ENCODE measurements at regions not wholly inside any gene's neighbourhood (a gene's known extent, or its start where the extent isn't known, plus 50 kb on each side); places are given as distances from the start of the nearest gene placed in this dataset.
A peak's percentile ranks its signal among the peaks of the same experiment; 100 is the strongest.

- no peak overlapping the region for H3K4me3 ChIP-seq (ENCODE audit: low read length)
- H3K27me3 ChIP-seq (ENCODE audit: insufficient read depth, low read length): no peaks in the 10 kb centered on the region
- no peak overlapping the region for H2AFZ ChIP-seq (ENCODE audit: low read depth, low read length)
- H3K9me3 ChIP-seq (ENCODE audit: low read length): no peaks in the 10 kb centered on the region
- H3K36me3 ChIP-seq (ENCODE audit: insufficient read depth, low read length): no peaks in the 10 kb centered on the region
- no peaks in the 10 kb centered on the region for H3K4me1 ChIP-seq (ENCODE audit: insufficient read depth, low read length)
Measured at GRCh38 chr6:66858196-66858595, 1151.2 kb upstream of the EYS start.

DNA sequence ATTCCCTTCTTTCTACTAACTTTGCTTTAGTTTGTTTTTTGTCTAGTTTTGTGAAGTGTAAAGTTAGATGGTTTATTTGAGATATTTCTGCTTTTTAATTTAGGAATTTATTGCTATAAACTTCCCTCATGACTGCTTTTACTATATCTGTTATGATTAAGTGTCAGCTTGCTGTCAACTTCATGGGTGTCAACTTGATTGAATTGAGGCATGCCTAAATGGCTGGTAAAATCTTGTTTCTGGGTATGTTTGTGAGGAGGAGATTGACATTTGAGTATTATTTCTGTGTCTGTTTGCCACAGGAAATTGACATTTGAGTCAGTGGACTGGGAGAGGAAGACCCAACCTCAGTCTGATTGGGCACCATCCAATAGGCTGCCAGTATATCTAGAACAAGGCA lies 1147.0 kb upstream of the EYS start:
- H3K36me3 ChIP-seq (ENCODE audit: insufficient read depth, low read length): no peaks in the 10 kb centered on the region
- no peaks in the 10 kb centered on the region for H3K9me3 ChIP-seq (ENCODE audit: low read length)
- no peak overlapping the region for H3K4me3 ChIP-seq (ENCODE audit: low read length)
- H3K27me3 ChIP-seq (ENCODE audit: insufficient read depth, low read length): no peaks in the 10 kb centered on the region
- peaks cover 6% of the 10 kb centered on the region for H3K4me1 ChIP-seq (ENCODE audit: insufficient read depth, low read length)
- no peak overlapping the region for H2AFZ ChIP-seq (ENCODE audit: low read depth, low read length)

DNA sequence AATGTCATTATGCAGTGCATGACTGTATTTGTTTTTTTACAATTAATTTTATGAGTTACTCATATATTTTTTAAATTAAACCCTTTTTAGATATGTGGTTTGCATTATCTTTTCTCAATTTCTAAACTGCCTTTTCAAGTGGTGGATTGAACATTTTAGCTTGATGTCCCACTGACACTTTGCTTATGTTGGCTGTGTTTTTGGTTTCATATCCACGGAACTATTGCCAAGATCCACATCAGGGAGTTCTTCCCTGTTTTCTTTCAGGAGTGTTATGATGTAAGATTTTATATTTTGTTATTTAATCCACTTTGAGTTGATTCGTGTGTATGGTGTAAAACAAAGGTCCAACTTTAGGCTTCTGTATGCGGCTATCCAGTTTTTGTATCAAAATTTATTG lies 1144.9 kb upstream of the EYS start:
- no peaks in the 10 kb centered on the region for H3K36me3 ChIP-seq (ENCODE audit: insufficient read depth, low read length)
- H3K9me3 ChIP-seq (ENCODE audit: low read length): no peaks in the 10 kb centered on the region
- no peak overlapping the region for H3K4me3 ChIP-seq (ENCODE audit: low read length)

GRCh38 chr6:66849843-66850242 lies 1142.8 kb upstream of the EYS start:
- Histone ChIP-seq H3K27me3 (ENCODE audit: insufficient read depth, low read length) (no peaks in the 10 kb centered on the region), H3K4me1 (ENCODE audit: insufficient read depth, low read length) (peaks cover 6% of the 10 kb centered on the region), H2AFZ (ENCODE audit: low read depth, low read length) (no peak overlapping the region), H3K36me3 (ENCODE audit: insufficient read depth, low read length) (no peaks in the 10 kb centered on the region), H3K4me3 (ENCODE audit: low read length) (no peak overlapping the region), H3K9me3 (ENCODE audit: low read length) (no peaks in the 10 kb centered on the region)

More for the DNA sequence above, 1144.9 kb upstream of the EYS start:
- Histone ChIP-seq H2AFZ (ENCODE audit: low read depth, low read length) (no peak overlapping the region), H3K27me3 (ENCODE audit: insufficient read depth, low read length) (no peaks in the 10 kb centered on the region), H3K4me1 (ENCODE audit: insufficient read depth, low read length) (peaks cover 6% of the 10 kb centered on the region)

GRCh38 chr6:66848244-66848953 lies 1141.4 kb upstream of the EYS start:
- Histone ChIP-seq H2AFZ (ENCODE audit: low read depth, low read length) (no peak overlapping the region), H3K36me3 (ENCODE audit: insufficient read depth, low read length) (no peaks in the 10 kb centered on the region), H3K9me3 (ENCODE audit: low read length) (no peaks in the 10 kb centered on the region), H3K4me1 (ENCODE audit: insufficient read depth, low read length) (peaks cover 6% of the 10 kb centered on the region), H3K27me3 (ENCODE audit: insufficient read depth, low read length) (no peaks in the 10 kb centered on the region), H3K4me3 (ENCODE audit: low read length) (no peak overlapping the region)

DNA sequence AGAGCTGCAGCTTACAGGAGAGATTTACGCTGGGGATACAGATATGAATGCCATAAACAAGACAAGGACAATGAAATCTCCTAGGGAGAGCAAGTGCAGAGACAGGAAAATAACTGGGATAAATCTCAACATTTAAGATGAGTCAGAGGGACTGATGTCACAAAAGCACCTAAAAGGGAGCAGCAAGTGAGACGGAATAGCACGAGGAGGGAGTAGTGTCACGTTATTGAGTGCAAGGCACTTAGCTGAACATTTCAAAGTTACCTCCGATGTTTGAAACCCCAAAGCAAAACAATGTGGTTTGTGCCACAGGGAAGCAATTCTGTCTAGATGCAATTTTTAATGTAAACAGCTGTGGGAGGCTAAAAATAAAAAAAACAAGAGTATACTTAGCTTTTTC lies 1131.7 kb upstream of the EYS start:
- Histone ChIP-seq H3K4me1 (ENCODE audit: insufficient read depth, low read length) (no peaks in the 10 kb centered on the region), H2AFZ (ENCODE audit: low read depth, low read length) (no peak overlapping the region), H3K9me3 (ENCODE audit: low read length) (no peaks in the 10 kb centered on the region), H3K27me3 (ENCODE audit: insufficient read depth, low read length) (no peaks in the 10 kb centered on the region), H3K36me3 (ENCODE audit: insufficient read depth, low read length) (no peaks in the 10 kb centered on the region), H3K4me3 (ENCODE audit: low read length) (no peak overlapping the region)

DNA sequence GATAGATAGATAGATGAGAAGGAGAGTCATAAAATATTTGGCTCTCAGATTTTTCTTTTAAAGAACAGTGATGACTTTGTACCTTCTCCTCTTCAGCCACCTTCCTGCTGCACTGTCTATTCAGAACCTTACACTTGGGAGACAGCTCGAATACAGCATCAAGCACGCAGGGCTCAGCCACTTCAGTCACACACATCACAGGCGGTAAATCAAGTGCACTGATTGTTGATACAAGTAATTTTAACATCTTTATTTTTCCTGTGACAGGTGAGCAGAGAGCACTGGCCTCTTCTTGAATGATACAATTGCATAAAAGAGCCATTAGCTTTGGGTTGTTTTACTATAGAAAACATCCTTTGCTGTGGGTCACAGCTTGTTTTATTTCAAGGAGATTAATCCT lies 1118.5 kb upstream of the EYS start:
- Histone ChIP-seq H3K4me1 (ENCODE audit: insufficient read depth, low read length) (no peaks in the 10 kb centered on the region), H3K9me3 (ENCODE audit: low read length) (no peaks in the 10 kb centered on the region), H3K27me3 (ENCODE audit: insufficient read depth, low read length) (no peaks in the 10 kb centered on the region), H3K4me3 (ENCODE audit: low read length) (no peak overlapping the region), H2AFZ (ENCODE audit: low read depth, low read length) (no peak overlapping the region), H3K36me3 (ENCODE audit: insufficient read depth, low read length) (no peaks in the 10 kb centered on the region)

DNA sequence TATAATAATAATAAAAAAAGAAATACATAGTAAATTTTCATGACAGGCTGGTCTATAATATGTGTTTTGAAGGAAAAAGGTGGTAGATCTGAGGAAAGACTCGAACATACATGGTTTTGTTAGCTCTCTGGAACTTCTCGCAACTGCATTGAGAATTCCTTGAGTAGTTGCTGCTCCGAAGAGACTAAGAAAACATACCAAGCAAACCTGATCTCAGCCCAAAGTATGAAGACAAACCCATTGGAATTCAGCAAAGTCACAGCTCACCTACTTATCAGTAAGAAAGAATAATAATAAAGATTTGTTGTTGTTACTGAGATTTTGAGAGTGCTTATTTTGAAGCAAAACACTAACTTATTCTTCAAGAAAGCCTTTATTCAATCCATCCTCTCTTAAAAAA lies 1107.1 kb upstream of the EYS start:
- H3K27me3 ChIP-seq (ENCODE audit: insufficient read depth, low read length): no peaks in the 10 kb centered on the region
- no peaks in the 10 kb centered on the region for H3K4me1 ChIP-seq (ENCODE audit: insufficient read depth, low read length)
- no peaks in the 10 kb centered on the region for H3K36me3 ChIP-seq (ENCODE audit: insufficient read depth, low read length)
- H2AFZ ChIP-seq (ENCODE audit: low read depth, low read length): no peak overlapping the region
- no peaks in the 10 kb centered on the region for H3K9me3 ChIP-seq (ENCODE audit: low read length)
- H3K4me3 ChIP-seq (ENCODE audit: low read length): no peak overlapping the region

DNA sequence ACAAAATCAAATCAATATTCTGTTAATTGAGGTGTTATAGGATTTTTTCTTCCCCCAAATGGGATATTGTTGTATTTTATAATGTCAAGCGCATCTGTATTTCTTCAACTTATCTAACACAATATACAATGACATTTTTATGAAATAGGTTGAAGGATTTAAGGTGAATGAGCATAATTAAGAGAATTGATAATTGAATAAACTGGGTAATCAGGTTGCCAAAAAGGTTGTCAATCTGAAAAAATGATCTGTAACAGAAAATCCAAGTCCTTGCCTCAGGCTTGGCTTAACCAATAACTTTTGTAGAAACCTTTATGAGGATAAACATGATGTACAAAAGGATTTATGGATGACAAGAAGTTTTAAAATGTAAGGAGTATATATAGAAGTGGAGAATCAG lies 1101.7 kb upstream of the EYS start:
- Histone ChIP-seq H3K4me1 (ENCODE audit: insufficient read depth, low read length) (no peaks in the 10 kb centered on the region), H2AFZ (ENCODE audit: low read depth, low read length) (no peak overlapping the region), H3K9me3 (ENCODE audit: low read length) (no peaks in the 10 kb centered on the region), H3K36me3 (ENCODE audit: insufficient read depth, low read length) (no peaks in the 10 kb centered on the region), H3K27me3 (ENCODE audit: insufficient read depth, low read length) (no peaks in the 10 kb centered on the region), H3K4me3 (ENCODE audit: low read length) (no peak overlapping the region)

- no peaks in the 10 kb centered on the region for H3K36me3 ChIP-seq (ENCODE audit: insufficient read depth, low read length)
- H3K4me1 ChIP-seq (ENCODE audit: insufficient read depth, low read length): no peaks in the 10 kb centered on the region
- no peak overlapping the region for H2AFZ ChIP-seq (ENCODE audit: low read depth, low read length)
- H3K27me3 ChIP-seq (ENCODE audit: insufficient read depth, low read length): no peaks in the 10 kb centered on the region
- no peak overlapping the region for H3K4me3 ChIP-seq (ENCODE audit: low read length)
- no peaks in the 10 kb centered on the region for H3K9me3 ChIP-seq (ENCODE audit: low read length)
Measured at GRCh38 chr6:66796987-66797386, 1090.0 kb upstream of the EYS start.

DNA sequence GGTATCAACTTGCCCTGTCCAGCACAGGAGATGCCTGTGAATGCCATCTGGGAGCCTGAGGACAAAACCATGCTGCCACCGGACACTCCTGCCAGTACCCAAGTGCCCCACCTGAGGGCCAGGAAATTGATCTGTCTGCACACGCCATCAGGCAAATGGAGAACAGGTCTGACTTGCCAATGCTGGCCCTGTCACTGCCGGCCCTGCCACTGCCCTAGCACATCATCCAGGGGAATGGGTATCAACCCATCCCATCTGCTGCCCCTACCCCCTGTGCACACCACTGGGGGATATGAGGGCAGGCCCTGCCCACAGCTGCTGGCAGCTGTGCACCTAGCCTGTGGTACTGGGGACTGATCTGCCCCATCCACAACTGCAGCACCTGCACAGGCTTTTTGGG lies 1081.6 kb upstream of the EYS start:
- no peak overlapping the region for H3K4me3 ChIP-seq (ENCODE audit: low read length)
- no peaks in the 10 kb centered on the region for H3K4me1 ChIP-seq (ENCODE audit: insufficient read depth, low read length)
- no peaks in the 10 kb centered on the region for H3K27me3 ChIP-seq (ENCODE audit: insufficient read depth, low read length)
- no peaks in the 10 kb centered on the region for H3K9me3 ChIP-seq (ENCODE audit: low read length)
- H3K36me3 ChIP-seq (ENCODE audit: insufficient read depth, low read length): no peaks in the 10 kb centered on the region
- H2AFZ ChIP-seq (ENCODE audit: low read depth, low read length): no peak overlapping the region

DNA sequence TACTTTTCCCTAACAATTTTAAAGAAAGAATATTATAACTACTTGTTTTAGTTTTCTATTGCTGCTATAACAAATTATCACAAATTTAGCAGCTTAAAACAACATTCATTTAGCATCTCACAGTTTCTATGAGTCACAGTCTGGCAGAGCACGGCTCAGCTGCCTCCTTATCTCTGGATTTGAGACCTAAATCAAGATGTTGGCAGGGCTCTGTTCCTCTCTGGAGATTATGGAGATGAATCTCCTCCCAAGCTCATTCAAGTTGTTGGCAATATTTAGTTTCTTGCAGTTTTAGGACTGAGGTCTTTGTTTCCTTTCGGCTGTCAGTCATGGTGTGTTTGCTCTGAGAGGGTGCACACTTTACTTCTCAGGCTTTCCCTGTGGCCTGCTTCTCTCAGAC lies 1065.8 kb upstream of the EYS start:
- Histone ChIP-seq H3K4me3 (ENCODE audit: low read length) (no peak overlapping the region), H3K36me3 (ENCODE audit: insufficient read depth, low read length) (no peaks in the 10 kb centered on the region), H2AFZ (ENCODE audit: low read depth, low read length) (peak overlapping the region; percentile 28), H3K9me3 (ENCODE audit: low read length) (no peaks in the 10 kb centered on the region), H3K27me3 (ENCODE audit: insufficient read depth, low read length) (no peaks in the 10 kb centered on the region), H3K4me1 (ENCODE audit: insufficient read depth, low read length) (no peaks in the 10 kb centered on the region)

- Histone ChIP-seq H3K4me3 (ENCODE audit: low read length) (no peak overlapping the region), H3K9me3 (ENCODE audit: low read length) (no peaks in the 10 kb centered on the region), H2AFZ (ENCODE audit: low read depth, low read length) (no peak overlapping the region), H3K4me1 (ENCODE audit: insufficient read depth, low read length) (no peaks in the 10 kb centered on the region), H3K36me3 (ENCODE audit: insufficient read depth, low read length) (no peaks in the 10 kb centered on the region), H3K27me3 (ENCODE audit: insufficient read depth, low read length) (no peaks in the 10 kb centered on the region)
Measured at GRCh38 chr6:66771626-66772025, 1064.6 kb upstream of the EYS start.

- Histone ChIP-seq H3K9me3 (ENCODE audit: low read length) (no peaks in the 10 kb centered on the region), H3K4me3 (ENCODE audit: low read length) (no peak overlapping the region), H3K27me3 (ENCODE audit: insufficient read depth, low read length) (no peaks in the 10 kb centered on the region), H3K36me3 (ENCODE audit: insufficient read depth, low read length) (no peaks in the 10 kb centered on the region), H2AFZ (ENCODE audit: low read depth, low read length) (no peak overlapping the region), H3K4me1 (ENCODE audit: insufficient read depth, low read length) (no peaks in the 10 kb centered on the region)
Measured at GRCh38 chr6:66751630-66752029, 1044.6 kb upstream of the EYS start.
